H1 (cell line): ENCODE measurements at regions not wholly inside any gene's neighbourhood (a gene's known extent, or its start where the extent isn't known, plus 50 kb on each side); places are given as distances from the start of the nearest gene placed in this dataset.

Experiments used
- ASH2L ChIP-seq: fragments of 200-600, 300-600 bp; sonication (generic); IDR thresholded peaks from one replicate; pipeline ENCODE4 v1.7.1; 2017; ENCODE audit warnings: low read length
- ATF2 ChIP-seq: IDR thresholded peaks from 2 replicates; pipeline ENCODE4 v1.6.1; 2012; ENCODE audit warnings: low read length, inconsistent platforms
- BACH1 ChIP-seq: IDR thresholded peaks from 2 replicates; pipeline ENCODE4 v1.6.1; 2012; ENCODE audit warnings: low read length, improper control_type of control experiment
- CTCF ChIP-seq, 3 experiments: IDR thresholded peaks; 1 replicate in 2 of 3; 2 replicates in 1 of 3; pipeline versions ENCODE4 v1.5.1 to v1.6.1; 2011; ENCODE audit warnings: low read length in 3 of 3, mild to moderate bottlenecking in 3 of 3, inconsistent platforms in 2 of 3, low read depth in 1 of 3, moderate library complexity in 1 of 3; ENCODE audit not compliant: insufficient read depth in 1 of 3; ENCODE audit errors: control extremely low read depth in 1 of 3
- EGR1 ChIP-seq: IDR thresholded peaks from 2 replicates; pipeline ENCODE4 v1.6.1; 2011; ENCODE audit warnings: low read depth, low read length, borderline replicate concordance
- EZH2 ChIP-seq: fragments of 200-600 bp; sonication (generic); IDR thresholded peaks from 2 replicates; pipeline ENCODE4 v1.7.1; 2012; ENCODE audit warnings: low read depth, mild to moderate bottlenecking, moderate library complexity, low read length, inconsistent platforms; ENCODE audit not compliant: severe bottlenecking
- GABPA ChIP-seq: IDR thresholded peaks from 2 replicates; pipeline ENCODE4 v1.6.1; 2011; ENCODE audit warnings: mild to moderate bottlenecking, low read length, moderate library complexity, borderline replicate concordance; ENCODE audit not compliant: insufficient read depth
- HDAC2 ChIP-seq, 2 experiments: fragments of 300-600 bp in 1 of 2; sonication (generic) in 1 of 2; IDR thresholded peaks; 2 replicates each; pipeline ENCODE4 v1.6.1; 2011 to 2012; ENCODE audit warnings: low read depth in 2 of 2, low read length in 2 of 2, mild to moderate bottlenecking in 2 of 2, moderate library complexity in 2 of 2, borderline replicate concordance in 1 of 2, inconsistent platforms in 1 of 2
- POLR2A ChIP-seq, 2 experiments: IDR thresholded peaks; 1 replicate in 1 of 2; 2 replicates in 1 of 2; pipeline ENCODE4 v1.6.1; 2011; ENCODE audit warnings: low read depth in 2 of 2, low read length in 2 of 2, mild to moderate bottlenecking in 2 of 2; ENCODE audit errors: control extremely low read depth in 1 of 2
- RAD21 ChIP-seq, 2 experiments: IDR thresholded peaks in 1 of 2; conservative IDR thresholded peaks in 1 of 2; 2 replicates each; pipeline ENCODE4 v1.6.1; 2011; ENCODE audit warnings: low read depth in 2 of 2, low read length in 2 of 2, improper control_type of control experiment in 1 of 2, inconsistent platforms in 1 of 2, mild to moderate bottlenecking in 1 of 2, moderate library complexity in 1 of 2
- RFX5 ChIP-seq: IDR thresholded peaks from 2 replicates; pipeline ENCODE4 v1.6.1; 2011; ENCODE audit warnings: low read depth, low read length, improper control_type of control experiment, borderline replicate concordance
- TAF1 ChIP-seq: IDR thresholded peaks from 2 replicates; pipeline ENCODE4 v1.6.1; 2011; ENCODE audit warnings: mild to moderate bottlenecking, low read depth, low read length

- TF ChIP-seq RAD21 (IDR thresholded peaks at IDR 0.05 in 1 of 2, conservative IDR thresholded peaks at IDR 0.05 in 1 of 2; ENCODE audit: low read depth in 2 of 2, low read length in 2 of 2) (no peak), ATF2 (no peak), CTCF (IDR thresholded peaks at IDR 0.05; ENCODE audit: control extremely low read depth in 1 of 3, insufficient read depth in 1 of 3, low read depth in 1 of 3, low read length in 3 of 3) (no peak), GABPA (no peak), POLR2A (IDR thresholded peaks at IDR 0.05; ENCODE audit: control extremely low read depth in 1 of 2, low read depth in 2 of 2, low read length in 2 of 2) (no peak), RFX5 (no peak), EZH2 (no peak), TAF1 (no peak), BACH1 (no peak), ASH2L (no peak), HDAC2 (IDR thresholded peaks at IDR 0.05; ENCODE audit: borderline replicate concordance in 1 of 2, low read depth in 2 of 2, low read length in 2 of 2) (no peak), EGR1 (no peak)
These were observed 80.4 kb upstream of the TRPC4 start for GRCh38 chr13:37950016-37950415.
